GM21619 (cell line): ENCODE measurements at regions not wholly inside any gene's neighbourhood (a gene's known extent, or its start where the extent isn't known, plus 50 kb on each side); places are given as distances from the start of the nearest gene placed in this dataset.
"Not testable (repeated sequence)": the region's sequence is repeated elsewhere in the genome, so short reads cannot be mapped to it uniquely, and the experiment has no call there.

Experiments
- ATAC-seq: cut with Tn5 transposase; IDR thresholded peaks from one replicate; pipeline ENCODE4 v1.9.1; 2021; ENCODE audit not compliant: unreplicated experiment

DNA sequence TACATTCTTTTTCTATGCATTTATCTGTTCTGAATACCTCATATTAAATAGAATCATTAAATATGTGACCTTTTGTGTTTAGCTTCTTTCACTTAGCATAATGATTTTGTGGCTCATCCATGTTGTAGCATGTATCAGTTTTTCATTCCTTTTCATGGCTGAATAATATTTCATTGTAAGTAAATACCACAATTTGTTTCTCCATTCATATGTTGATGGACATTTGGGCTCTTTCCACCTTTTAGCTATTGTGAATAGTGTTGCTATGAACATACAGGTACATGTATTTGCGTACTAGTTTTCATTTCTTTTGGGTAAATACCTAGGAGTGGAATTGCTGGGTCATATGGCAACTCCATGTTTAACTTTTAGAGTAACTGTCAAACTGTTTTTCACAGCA, 85.1 kb downstream of the GNL3L start:
- no peak for ATAC-seq

DNA sequence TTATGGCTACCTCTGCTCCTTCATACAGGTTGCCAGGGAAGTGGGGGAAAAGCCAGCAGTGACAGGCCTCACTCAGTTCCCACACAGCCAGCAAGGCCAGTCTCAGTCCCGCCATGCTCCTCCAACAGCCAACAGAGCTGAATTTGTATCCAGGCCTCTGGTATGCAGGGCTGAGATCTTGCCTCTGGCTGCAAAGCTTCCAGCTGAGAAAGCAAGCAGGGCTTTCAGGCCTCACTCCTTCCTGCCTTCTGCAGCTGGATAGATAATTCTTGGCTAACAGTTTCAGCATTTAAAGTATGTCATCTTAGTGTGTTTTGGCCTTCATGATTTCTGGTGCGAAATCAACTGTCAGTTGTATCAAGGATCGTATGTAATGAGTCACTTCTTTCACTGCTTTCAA, 103.6 kb downstream of the GNL3L start:
- ATAC-seq = no peak

DNA sequence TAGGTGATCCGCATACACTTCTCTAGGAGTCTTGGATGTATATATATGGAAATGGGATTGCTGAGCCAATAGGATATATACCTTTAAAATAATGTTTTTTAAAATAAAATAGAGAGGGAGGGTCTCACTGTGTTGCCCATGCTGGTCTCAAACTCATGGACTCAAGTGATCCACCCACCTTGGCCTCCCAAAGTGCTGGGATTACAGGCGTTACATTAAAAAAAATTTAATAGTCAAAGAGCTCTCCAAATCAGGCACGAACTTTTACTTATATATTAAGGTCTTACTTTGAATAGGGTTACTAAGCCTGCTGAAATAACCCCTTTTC, 109.0 kb downstream of the GNL3L start:
- no peak for ATAC-seq

DNA sequence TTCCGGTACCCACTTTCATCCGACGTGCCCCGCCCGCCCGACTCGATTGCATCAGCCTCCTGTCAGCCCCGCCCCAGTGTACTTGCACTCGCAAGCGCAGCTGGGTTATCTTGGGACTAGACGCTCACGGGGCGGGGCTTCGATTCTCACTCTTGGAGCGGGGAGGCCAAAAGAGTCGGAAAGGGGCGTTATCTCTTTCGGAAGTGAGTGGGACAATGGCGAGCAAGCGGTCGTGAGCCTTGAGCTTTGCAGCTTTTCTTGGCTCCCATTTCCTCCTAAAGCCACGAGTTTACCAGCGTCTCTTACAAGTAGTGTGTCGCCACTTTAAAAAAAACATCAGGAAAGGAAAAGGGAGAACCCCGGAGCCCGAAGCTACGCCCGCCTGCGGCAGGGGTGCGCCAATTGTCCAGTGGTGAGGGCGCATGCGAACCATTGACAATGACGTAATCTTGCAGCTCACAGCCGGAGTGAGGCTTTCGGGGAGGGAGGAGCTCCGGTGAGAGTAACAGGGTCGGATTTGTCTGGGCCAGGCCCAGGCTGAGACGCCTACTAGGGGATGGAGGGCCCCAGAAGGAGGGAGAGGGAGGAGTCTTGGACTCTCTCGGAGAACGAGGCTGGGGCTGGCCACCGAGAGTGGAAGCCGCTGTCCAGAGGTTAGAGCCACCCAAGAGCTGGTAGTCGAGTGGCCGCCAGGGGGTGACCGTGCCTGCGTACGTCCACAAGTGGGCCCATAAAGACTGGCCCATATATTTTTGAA, 109.5 kb downstream of the GNL3L start:
- peak; percentile 90 for ATAC-seq

DNA sequence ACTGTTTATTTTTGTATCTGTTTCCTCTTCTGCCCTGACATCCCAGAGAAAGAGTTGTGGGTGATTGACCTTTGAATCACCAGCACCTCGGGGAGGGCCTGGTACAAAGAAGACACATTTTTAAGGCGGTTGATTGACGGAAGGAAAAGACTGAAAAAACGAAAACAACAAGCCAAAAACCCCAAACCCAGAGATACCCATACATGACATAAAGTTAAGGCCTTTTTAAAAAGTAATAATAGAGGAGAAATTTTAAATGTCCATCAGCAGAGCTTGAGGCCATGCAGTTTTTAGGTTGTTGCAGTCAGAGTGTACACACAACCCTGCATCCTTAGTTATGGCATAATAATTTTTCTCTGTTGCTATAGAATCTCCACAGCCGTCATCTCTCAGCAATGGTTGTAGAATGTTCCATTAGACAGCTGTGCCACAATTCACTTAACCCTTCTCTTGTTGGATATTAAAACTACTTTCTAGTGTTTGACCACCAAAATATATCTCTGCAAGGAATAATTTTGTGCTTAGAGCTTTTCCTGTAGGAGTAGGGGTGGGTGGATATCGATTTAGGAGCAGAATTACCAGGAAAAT, 110.2 kb downstream of the GNL3L start:
- ATAC-seq = no peak

DNA sequence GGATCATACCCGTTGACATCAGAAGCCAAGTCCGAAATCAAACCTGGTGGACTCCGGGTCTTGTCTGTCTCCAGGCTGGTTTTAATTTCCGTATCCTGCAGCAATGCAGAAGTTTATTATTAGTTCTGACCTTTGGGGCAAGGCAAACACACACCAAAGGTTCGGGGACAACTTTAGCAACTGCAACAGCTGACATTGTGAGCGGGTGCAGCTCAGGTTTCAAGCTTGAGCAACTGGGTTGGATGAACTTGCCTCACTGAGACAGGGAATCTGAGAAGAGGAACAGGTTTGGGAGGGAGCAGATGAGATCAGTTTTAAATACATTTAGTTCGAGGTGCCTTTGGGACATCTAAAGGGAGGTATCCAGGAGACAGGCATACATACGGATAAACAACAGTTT, 110.7 kb downstream of the GNL3L start:
- no peak for ATAC-seq

DNA sequence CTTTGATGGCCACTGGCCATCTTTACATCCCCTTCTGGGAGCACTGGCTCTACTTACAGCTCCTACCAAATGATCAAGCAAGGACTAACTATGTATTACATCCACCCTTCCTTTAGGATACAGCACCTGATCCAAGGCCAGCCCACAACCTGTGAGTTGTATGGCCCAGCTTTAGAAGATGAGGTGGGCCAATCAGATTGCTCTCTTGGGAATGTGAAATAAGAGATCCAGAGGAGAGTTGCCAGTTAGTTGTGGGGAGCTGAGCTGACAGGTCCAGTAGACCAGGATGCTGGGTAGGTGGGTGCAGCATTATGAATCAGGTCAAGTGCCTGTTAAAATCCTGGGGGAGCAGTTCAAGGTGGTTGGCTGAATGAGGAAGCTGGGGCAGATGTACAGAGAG, 111.5 kb downstream of the GNL3L start:
- ATAC-seq = no peak

DNA sequence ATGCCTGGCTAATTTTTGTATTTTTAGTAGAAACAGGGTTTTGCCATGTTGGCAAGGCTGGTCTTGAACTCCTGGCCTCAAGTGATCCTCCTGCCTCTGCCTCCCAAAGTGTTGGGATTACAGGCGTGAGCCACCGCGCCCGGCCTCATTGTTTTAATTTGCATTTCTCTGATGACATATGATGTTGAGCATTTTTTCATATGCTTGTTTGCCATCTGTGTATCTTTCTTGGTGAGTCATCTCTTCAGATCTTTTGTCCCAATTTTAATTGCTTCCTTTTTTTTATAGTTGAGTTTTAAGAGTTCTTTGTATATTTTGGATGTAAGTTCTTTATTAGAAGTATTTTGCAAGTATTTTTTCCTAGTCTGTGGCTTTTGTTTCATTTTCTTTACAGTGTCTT, 117.6 kb downstream of the GNL3L start:
- not testable (repeated sequence) for ATAC-seq

DNA sequence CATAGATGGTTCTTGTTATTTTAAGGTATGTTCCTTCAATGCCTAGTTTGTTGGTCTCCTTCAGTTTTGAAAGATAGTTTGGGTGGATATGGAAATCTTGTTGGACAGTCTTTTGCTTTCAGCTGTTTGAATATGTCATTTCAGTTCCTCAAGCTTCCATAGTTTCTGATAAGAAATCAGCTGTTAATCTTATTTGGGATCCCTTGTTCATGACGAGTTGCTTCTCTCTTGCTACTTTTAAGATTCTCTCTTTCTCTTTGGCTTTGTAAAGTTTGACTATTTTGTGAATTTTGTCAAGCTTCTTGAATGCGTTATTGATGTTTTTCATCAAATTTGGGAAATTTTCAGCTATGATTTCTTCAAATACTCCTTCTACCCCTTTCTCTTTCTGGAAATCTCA, 129.5 kb downstream of the GNL3L start:
- no peak for ATAC-seq

DNA sequence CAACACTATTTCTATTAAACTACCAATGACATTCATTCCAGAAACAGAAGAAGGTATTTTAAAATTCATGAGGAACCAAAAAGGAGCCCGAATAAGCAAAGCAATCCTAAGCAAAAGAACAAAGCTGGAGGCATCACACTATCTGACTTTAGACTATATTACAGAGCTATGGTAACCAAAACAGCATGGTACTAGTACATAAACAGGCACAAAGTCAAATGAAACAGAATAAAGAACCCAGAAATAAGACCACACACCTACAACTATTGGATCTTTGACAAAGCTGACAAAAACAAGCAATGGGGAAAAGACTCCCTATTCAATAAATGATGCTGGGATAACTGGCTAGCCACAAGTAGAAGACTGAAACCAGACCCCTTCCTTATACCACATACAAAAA, 122.3 kb downstream of the ITIH6 start:
- ATAC-seq = no peak

DNA sequence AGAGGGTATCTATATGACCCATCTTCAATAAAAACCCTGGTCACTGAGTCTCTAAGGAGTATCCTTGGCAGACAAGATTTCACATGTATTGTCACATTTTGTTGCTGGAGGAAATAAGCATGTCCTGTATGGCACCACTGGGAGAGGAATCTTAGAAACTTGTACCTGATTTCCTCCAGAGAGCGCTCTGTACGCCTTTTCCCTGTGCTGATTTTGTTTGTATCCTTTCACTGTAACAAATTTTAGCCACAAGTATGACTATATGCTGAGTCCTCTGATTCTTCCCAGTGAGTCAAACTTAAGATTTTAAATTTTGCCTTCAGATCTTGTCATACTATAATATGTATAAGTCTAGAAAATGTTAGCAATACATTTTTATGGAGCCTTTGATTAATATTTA, 102.8 kb downstream of the ITIH6 start:
- ATAC-seq = no peak

DNA sequence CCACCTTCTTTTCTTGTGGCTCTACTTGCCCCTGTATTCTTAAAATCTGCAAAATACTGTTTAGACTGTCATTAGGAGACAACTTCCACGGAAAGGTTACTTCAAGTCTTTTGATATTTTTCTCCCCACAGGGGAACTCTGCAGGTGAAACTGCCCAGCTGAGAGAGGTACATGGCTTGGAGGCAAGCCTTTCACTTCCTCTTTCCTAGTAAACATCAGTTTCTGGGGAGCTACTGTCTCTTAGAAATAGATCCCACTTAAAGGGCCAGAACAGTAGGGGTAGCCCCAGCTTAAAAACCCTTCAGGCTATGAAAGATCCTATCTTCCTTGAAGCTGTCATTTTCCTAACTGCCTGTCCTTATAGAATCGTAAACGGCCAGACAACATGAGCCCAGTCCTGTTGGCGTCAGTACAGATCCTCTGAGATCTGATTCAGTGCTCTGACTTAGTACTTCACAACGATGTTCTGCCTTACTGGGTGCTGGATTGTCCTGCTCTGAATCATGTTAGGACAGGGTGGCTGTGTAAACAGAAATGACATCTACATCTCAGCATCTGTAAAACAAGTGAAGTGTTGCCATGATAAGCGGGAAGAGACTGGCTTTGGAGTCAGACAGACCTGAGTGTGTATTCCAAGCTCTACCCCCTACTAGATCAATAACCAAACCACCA, 102.1 kb downstream of the ITIH6 start:
- ATAC-seq = peak; percentile 98
